Lower leg skin (tissue), 4 donors: ENCODE measurements at regions not wholly inside any gene's neighbourhood (a gene's known extent, or its start where the extent isn't known, plus 50 kb on each side); places are given as distances from the start of the nearest gene placed in this dataset.

Experiments
- DNase-seq, 2 donors: peaks; one replicate each; pipeline ENCODE4 v3.0.0-alpha.2; 2019; ENCODE audit warnings: low spot score in 2 of 2
- H3K4me3 ChIP-seq: fragments of 200-600 bp; sonication (generic); 2 replicates; pipeline ENCODE4 v1.5.1; 2017; ENCODE audit warnings: mild to moderate bottlenecking, low read depth; ENCODE audit not compliant: poor library complexity, severe bottlenecking
- CTCF ChIP-seq, 3 donors: fragments of 450-650 bp; IDR thresholded peaks; one replicate each; pipeline ENCODE4 v1.5.1; 2016; ENCODE audit warnings: antibody characterized with exemption in 3 of 3, mild to moderate bottlenecking in 3 of 3, moderate library complexity in 2 of 3
- POLR2A ChIP-seq, 2 donors: fragments of 450-650 bp; IDR thresholded peaks; one replicate each; pipeline ENCODE4 v1.6.1; 2016 to 2017; ENCODE audit warnings: antibody characterized with exemption in 2 of 2, mild to moderate bottlenecking in 1 of 2, moderate library complexity in 1 of 2
- WGBS, 2 donors: methylation state at CpG; one replicate each; pipeline ENCODE4 v1.1.5; 2018; 5-methylcytosine and 5-hydroxymethylcytosine counted together
- intact Hi-C: fragments of 100-400 bp; cut with DNase I; formaldehyde crosslinking; loops from one replicate; pipeline ENCODE4 v1.15.0; 2023; ENCODE audit warnings: low total_unique reads

- intact Hi-C loops: no loop called here
Observed at GRCh38 chr15:29926083-29926388, 103.8 kb upstream of the TJP1 start.

GRCh38 chr15:29925227-29926082, 103.2 kb upstream of the TJP1 start:
- WGBS, 2 donors: 68% methylated on average over 5 of the region's 5 CpGs
- no peak overlapping the region for H3K4me3 ChIP-seq
- intact Hi-C loops: no loop called here
- TF ChIP-seq POLR2A (IDR thresholded peaks at IDR 0.05) (no peak), CTCF (IDR thresholded peaks at IDR 0.05) (no peak)
- peak; percentile 19 to 89 for DNase-seq

More at GRCh38 chr15:29926083-29926388, 103.8 kb upstream of the TJP1 start:
- DNase-seq: no peak
- WGBS, 2 donors: 89 to 91% methylated on average over 2 of the region's 2 CpGs
- no peak overlapping the region for H3K4me3 ChIP-seq
- TF ChIP-seq POLR2A (IDR thresholded peaks at IDR 0.05): no peak

GRCh38 chr15:29924750-29925149, 102.5 kb upstream of the TJP1 start:
- intact Hi-C loops: no loop called here
- H3K4me3 ChIP-seq: no peak overlapping the region
- TF ChIP-seq POLR2A (IDR thresholded peaks at IDR 0.05) (no peak), CTCF (IDR thresholded peaks at IDR 0.05) (no peak)
- WGBS, 2 donors: 2 to 17% methylated on average over 1 to 4 of the region's 4 CpGs
- DNase-seq: no peak

GRCh38 chr15:29922191-29922590, 99.9 kb upstream of the TJP1 start:
- TF ChIP-seq POLR2A (IDR thresholded peaks at IDR 0.05): no peak
- no peak for TF ChIP-seq CTCF (IDR thresholded peaks at IDR 0.05)
- intact Hi-C loops: no loop called here
- H3K4me3 ChIP-seq: no peak overlapping the region
- DNase-seq: no peak

- H3K4me3 ChIP-seq: no peak overlapping the region
- TF ChIP-seq CTCF (IDR thresholded peaks at IDR 0.05) (no peak), POLR2A (IDR thresholded peaks at IDR 0.05) (no peak)
- 48 to 55% methylated on average over 6 of the region's 6 CpGs for WGBS, 2 donors
- intact Hi-C loops: no loop called here
- no peak for DNase-seq
Observed at GRCh38 chr15:29921130-29921601, 98.9 kb upstream of the TJP1 start.

GRCh38 chr15:29920515-29920914, 98.2 kb upstream of the TJP1 start:
- TF ChIP-seq CTCF (IDR thresholded peaks at IDR 0.05) (no peak), POLR2A (IDR thresholded peaks at IDR 0.05) (no peak)
- 60 to 65% methylated on average over 12 of the region's 12 CpGs for WGBS, 2 donors
- DNase-seq: peak in 1 of 2 donors; percentile 29
- intact Hi-C loops: no loop called here
- no peak overlapping the region for H3K4me3 ChIP-seq
